ENCODE measurements at regions not wholly inside any gene's neighbourhood (a gene's known extent, or its start where the extent isn't known, plus 50 kb on each side); places are given as distances from the start of the nearest gene placed in this dataset.

DNA sequence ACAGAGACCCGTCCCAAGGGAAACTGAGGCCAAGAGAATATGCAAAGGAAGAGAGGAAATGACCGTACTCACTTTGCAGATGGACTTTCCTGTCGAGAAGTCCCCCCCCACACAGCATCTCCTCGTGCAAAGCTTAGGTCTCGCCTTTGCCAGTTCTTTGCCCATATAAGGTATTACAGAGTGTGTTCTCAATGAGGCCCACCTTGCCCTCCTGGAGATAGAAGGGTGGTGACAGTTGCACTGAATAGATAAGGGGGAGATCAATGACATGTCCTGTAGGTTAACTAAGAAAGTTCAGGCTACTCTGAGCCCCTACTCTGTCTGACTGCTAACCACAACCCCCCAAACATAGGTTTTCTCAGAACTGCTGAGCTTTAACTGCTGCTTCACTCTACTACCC lies 68.2 kb upstream of the SPTLC1 start:
- BruUV-seq (replicated peaks), result no TSS peak
- intact Hi-C loops (cut with micrococcal nuclease; ENCODE audit: unreplicated experiment), result no loop called here
- POLR2A ChIA-PET, result no interaction called here
- H3K4me3 ChIP-seq (ENCODE audit: low read depth, low read length, poor library complexity, severe bottlenecking), result no peak overlapping the region
- DNase-seq (ENCODE audit: low spot score), result no peak
- no peak overlapping the region for H3K27ac ChIP-seq (ENCODE audit: low read depth, low read length, poor library complexity, severe bottlenecking)
- H3K9me2 ChIP-seq (ENCODE audit: insufficient read depth, low read length), result no peaks in the 10 kb centered on the region
- H3K4me2 ChIP-seq (ENCODE audit: low read length), result no peak overlapping the region
- no peaks in the 10 kb centered on the region for H3K36me3 ChIP-seq (ENCODE audit: insufficient read depth, low read length)
- CTCF ChIA-PET (ENCODE audit: unreplicated experiment), result no interaction called here
- no peaks in the 10 kb centered on the region for H3K9me3 ChIP-seq (ENCODE audit: low read length)
- TF ChIP-seq, protein P1, sequence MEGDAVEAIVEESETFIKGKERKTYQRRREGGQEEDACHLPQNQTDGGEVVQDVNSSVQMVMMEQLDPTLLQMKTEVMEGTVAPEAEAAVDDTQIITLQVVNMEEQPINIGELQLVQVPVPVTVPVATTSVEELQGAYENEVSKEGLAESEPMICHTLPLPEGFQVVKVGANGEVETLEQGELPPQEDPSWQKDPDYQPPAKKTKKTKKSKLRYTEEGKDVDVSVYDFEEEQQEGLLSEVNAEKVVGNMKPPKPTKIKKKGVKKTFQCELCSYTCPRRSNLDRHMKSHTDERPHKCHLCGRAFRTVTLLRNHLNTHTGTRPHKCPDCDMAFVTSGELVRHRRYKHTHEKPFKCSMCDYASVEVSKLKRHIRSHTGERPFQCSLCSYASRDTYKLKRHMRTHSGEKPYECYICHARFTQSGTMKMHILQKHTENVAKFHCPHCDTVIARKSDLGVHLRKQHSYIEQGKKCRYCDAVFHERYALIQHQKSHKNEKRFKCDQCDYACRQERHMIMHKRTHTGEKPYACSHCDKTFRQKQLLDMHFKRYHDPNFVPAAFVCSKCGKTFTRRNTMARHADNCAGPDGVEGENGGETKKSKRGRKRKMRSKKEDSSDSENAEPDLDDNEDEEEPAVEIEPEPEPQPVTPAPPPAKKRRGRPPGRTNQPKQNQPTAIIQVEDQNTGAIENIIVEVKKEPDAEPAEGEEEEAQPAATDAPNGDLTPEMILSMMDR (conservative IDR thresholded peaks at IDR 0.05; ENCODE audit: low read length), result no peak
- TF ChIP-seq EZH2phosphoT487 (IDR thresholded peaks at IDR 0.05; ENCODE audit: borderline replicate concordance, low read depth, low read length), result no peak
- H2AFZ ChIP-seq (ENCODE audit: low read length), result no peak overlapping the region
- no peaks in the 10 kb centered on the region for H3K79me2 ChIP-seq (ENCODE audit: insufficient read depth, low read depth, low read length)
- H4K20me1 ChIP-seq (ENCODE audit: insufficient read depth, low read length), result no peaks in the 10 kb centered on the region
- H3K4me1 ChIP-seq (ENCODE audit: insufficient read depth, low read length, poor library complexity, severe bottlenecking), result no peaks in the 10 kb centered on the region

DNA sequence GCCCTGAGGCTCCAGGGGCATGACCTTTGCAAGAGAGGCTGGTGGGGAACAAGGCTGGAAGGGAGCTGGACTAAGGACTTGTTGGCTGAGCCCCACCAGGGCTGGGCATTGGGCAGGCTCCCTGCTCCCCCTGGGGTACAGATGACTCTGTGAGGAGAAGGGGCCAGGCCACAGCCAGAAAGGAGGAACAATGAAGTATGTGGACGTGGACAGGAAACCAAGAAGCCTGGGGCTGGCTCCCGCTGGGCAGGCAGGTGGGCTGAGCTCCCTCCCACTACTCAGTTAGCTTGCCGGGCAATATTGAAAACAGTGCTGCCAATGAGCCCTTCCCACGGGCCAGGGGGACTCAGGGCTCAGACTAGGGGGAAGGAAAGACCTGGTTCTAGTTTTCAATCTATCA lies 66.1 kb upstream of the SPTLC1 start:
- no peaks in the 10 kb centered on the region for H3K79me2 ChIP-seq (ENCODE audit: insufficient read depth, low read depth, low read length)
- no peaks in the 10 kb centered on the region for H3K9me3 ChIP-seq (ENCODE audit: low read length)
- no peaks in the 10 kb centered on the region for H4K20me1 ChIP-seq (ENCODE audit: insufficient read depth, low read length)
- H3K36me3 ChIP-seq (ENCODE audit: insufficient read depth, low read length), result no peaks in the 10 kb centered on the region
- H3K4me1 ChIP-seq (ENCODE audit: insufficient read depth, low read length, poor library complexity, severe bottlenecking), result no peaks in the 10 kb centered on the region
- no peak overlapping the region for H2AFZ ChIP-seq (ENCODE audit: low read length)
- no TSS peak for BruUV-seq (replicated peaks)
- H3K9me2 ChIP-seq (ENCODE audit: insufficient read depth, low read length), result no peaks in the 10 kb centered on the region
- intact Hi-C loops (cut with micrococcal nuclease; ENCODE audit: unreplicated experiment), result no loop called here
- no peak for DNase-seq (ENCODE audit: low spot score)
- no peak overlapping the region for H3K4me3 ChIP-seq (ENCODE audit: low read depth, low read length, poor library complexity, severe bottlenecking)
- ChIA-PET POLR2A (no interaction called here), CTCF (ENCODE audit: unreplicated experiment) (interaction anchor here (0.9 kb wide), 1 partner anchor 22 kb away, joined by 3 read pairs; no protein-coding TSS in a partner anchor)
- TF ChIP-seq EZH2phosphoT487 (IDR thresholded peaks at IDR 0.05; ENCODE audit: borderline replicate concordance, low read depth, low read length), result no peak
- TF ChIP-seq, protein P1 (conservative IDR thresholded peaks at IDR 0.05; ENCODE audit: low read length), result no peak
- no peak overlapping the region for H3K27ac ChIP-seq (ENCODE audit: low read depth, low read length, poor library complexity, severe bottlenecking)
- H3K4me2 ChIP-seq (ENCODE audit: low read length), result no peak overlapping the region

- ChIA-PET POLR2A (no interaction called here), CTCF (ENCODE audit: unreplicated experiment) (interaction anchor here (0.6 to 0.9 kb wide), 2 partner anchors 23 to 144 kb away, joined by 3 read pairs; partner anchors contain the start of gene NOL8)
- Histone ChIP-seq H3K9me3 (ENCODE audit: low read length) (no peaks in the 10 kb centered on the region), H3K4me1 (ENCODE audit: insufficient read depth, low read length, poor library complexity, severe bottlenecking) (no peaks in the 10 kb centered on the region), H3K36me3 (ENCODE audit: insufficient read depth, low read length) (no peaks in the 10 kb centered on the region), H3K79me2 (ENCODE audit: insufficient read depth, low read depth, low read length) (no peaks in the 10 kb centered on the region), H3K27ac (ENCODE audit: low read depth, low read length, poor library complexity, severe bottlenecking) (no peak overlapping the region), H3K4me3 (ENCODE audit: low read depth, low read length, poor library complexity, severe bottlenecking) (no peak overlapping the region), H2AFZ (ENCODE audit: low read length) (0 out of 2 replicates have a peak overlapping the region, but pooled peaks have one; percentile 9), H4K20me1 (ENCODE audit: insufficient read depth, low read length) (no peaks in the 10 kb centered on the region), H3K4me2 (ENCODE audit: low read length) (no peak overlapping the region), H3K9me2 (ENCODE audit: insufficient read depth, low read length) (no peaks in the 10 kb centered on the region)
- intact Hi-C loops (cut with micrococcal nuclease; ENCODE audit: unreplicated experiment), result no loop called here
- BruUV-seq (replicated peaks), result no TSS peak
- no peak for DNase-seq (ENCODE audit: low spot score)
- TF ChIP-seq, protein P1 (conservative IDR thresholded peaks at IDR 0.05; ENCODE audit: low read length), result no peak
- TF ChIP-seq EZH2phosphoT487 (IDR thresholded peaks at IDR 0.05; ENCODE audit: borderline replicate concordance, low read depth, low read length), result no peak
These were observed 65.5 kb upstream of the SPTLC1 start for GRCh38 chr9:92180669-92181181.

Data from OCI-LY7 (cell line).